ENCODE measurements at regions not wholly inside any gene's neighbourhood (a gene's known extent, or its start where the extent isn't known, plus 50 kb on each side); places are given as distances from the start of the nearest gene placed in this dataset.
"Not testable (repeated sequence)": the region's sequence is repeated elsewhere in the genome, so short reads cannot be mapped to it uniquely, and the experiment has no call there.

DNA sequence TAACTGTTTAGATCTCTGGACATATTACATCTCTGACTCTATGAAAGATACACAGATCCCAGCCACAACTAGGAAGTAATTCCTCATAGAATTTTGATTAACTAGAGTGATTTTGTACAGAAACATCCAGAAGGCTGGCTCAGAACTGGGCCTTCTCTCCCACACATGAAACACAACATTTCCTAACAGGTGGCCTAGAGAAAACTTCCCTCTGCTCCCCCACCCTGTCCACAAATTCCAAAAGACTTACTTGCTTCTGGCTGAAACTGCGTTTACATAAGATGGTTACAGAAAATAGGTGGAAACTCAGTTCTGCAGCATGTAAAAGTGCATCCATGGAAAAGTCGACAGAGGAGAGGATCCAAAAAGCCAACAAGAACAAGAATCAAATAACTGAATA, 132.9 kb downstream of the FZD1 start:
- TF ChIP-seq, protein P1, sequence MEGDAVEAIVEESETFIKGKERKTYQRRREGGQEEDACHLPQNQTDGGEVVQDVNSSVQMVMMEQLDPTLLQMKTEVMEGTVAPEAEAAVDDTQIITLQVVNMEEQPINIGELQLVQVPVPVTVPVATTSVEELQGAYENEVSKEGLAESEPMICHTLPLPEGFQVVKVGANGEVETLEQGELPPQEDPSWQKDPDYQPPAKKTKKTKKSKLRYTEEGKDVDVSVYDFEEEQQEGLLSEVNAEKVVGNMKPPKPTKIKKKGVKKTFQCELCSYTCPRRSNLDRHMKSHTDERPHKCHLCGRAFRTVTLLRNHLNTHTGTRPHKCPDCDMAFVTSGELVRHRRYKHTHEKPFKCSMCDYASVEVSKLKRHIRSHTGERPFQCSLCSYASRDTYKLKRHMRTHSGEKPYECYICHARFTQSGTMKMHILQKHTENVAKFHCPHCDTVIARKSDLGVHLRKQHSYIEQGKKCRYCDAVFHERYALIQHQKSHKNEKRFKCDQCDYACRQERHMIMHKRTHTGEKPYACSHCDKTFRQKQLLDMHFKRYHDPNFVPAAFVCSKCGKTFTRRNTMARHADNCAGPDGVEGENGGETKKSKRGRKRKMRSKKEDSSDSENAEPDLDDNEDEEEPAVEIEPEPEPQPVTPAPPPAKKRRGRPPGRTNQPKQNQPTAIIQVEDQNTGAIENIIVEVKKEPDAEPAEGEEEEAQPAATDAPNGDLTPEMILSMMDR (IDR thresholded peaks at IDR 0.05): no peak
- H3K4me1 ChIP-seq (ENCODE audit: low read depth): no peaks in the 10 kb centered on the region
- intact Hi-C loops (cut with DNase I, micrococcal nuclease): no loop called here
- no peaks in the 10 kb centered on the region for H3K36me3 ChIP-seq (ENCODE audit: low read depth)
- ATAC-seq: no peak
- no peak for DNase-seq
- H3K9me3 ChIP-seq: no peaks in the 10 kb centered on the region
- H3K4me3 ChIP-seq: no peak overlapping the region

DNA sequence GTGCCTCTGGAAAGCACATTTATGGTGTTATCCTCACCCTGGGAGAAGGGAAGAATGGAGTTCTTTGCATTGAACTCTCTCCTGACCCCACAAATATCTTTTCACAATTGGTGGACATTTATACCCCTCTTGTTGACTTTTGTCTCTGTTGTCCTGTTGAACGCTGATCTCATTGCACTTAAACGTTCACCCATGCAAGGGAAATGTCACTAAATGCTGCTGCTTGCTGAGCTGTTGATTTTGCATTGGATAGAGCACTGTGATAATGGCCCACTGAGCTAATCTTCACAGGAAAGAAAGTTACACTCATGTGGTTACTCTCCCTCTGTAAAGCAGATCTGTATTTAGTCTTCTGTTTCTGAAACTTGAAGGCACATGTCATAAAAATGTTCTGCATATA, 133.4 kb downstream of the FZD1 start:
- TF ChIP-seq, protein P1 (IDR thresholded peaks at IDR 0.05): no peak
- no peaks in the 10 kb centered on the region for H3K4me1 ChIP-seq (ENCODE audit: low read depth)

DNA sequence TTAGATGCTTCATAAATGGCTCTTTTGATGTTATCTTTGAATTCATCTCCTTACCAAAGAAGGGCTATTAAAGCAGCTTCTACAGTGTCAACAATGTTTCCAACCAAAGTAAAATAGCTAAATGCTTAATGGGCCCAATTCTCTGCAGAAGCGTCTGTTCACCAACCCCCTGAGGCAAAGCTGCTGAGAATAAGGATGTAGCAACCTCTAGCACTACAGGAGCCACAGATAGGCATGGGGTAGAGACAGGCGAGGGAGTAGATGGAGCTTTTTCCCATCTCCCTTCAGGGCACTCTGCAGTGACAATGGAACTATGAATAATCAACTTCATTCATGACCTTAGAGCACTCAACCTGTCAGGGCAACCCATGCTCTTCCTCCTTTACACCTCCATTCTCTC, 134.1 kb downstream of the FZD1 start:
- Histone ChIP-seq H3K9me3 (no peaks in the 10 kb centered on the region), H3K4me3 (no peak overlapping the region), H3K36me3 (ENCODE audit: low read depth) (no peaks in the 10 kb centered on the region), H3K4me1 (ENCODE audit: low read depth) (no peaks in the 10 kb centered on the region)
- TF ChIP-seq, protein P1 (IDR thresholded peaks at IDR 0.05): no peak
- intact Hi-C loops (cut with DNase I, micrococcal nuclease): no loop called here
- ATAC-seq (no peak), DNase-seq (no peak)

More for the DNA sequence above, 133.4 kb downstream of the FZD1 start:
- DNase-seq (no peak), ATAC-seq (no peak)
- Histone ChIP-seq H3K36me3 (ENCODE audit: low read depth) (no peaks in the 10 kb centered on the region), H3K9me3 (no peaks in the 10 kb centered on the region), H3K4me3 (no peak overlapping the region)
- intact Hi-C loops (cut with DNase I, micrococcal nuclease): no loop called here

DNA sequence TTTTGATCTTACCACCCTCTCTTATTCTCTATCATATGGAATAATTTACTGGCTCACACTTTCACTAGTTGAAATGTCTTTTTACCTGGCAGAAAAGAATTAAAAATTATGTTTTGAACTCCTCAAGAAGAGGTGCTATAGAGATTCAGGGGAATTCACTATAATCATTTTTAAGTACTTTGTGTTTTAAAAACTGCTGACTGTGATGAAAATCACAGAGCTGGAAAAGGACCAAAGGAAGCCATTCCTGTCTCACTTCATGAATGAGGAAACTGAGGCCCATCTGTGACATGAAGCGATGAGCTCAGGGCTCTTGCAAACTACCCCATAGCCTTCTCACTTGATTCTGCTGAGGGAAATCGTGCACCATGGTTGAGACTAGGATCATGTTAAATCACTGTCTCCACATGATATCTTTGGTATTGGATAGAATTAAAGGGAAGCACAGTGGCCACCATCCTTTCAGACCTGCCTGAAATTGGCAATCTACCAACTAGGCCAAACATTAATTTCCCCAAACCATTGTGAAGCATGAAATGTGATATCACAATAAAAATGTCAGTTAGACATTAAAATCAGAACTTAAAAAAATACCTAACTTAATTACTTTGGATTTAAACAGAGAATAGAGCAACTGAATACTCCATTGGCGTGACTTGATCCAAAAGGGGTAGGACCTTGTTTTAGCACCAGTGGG, 141.0 kb downstream of the FZD1 start:
- no peaks in the 10 kb centered on the region for H3K9me3 ChIP-seq
- no peaks in the 10 kb centered on the region for H3K36me3 ChIP-seq (ENCODE audit: low read depth)
- intact Hi-C loops (cut with DNase I, micrococcal nuclease): no loop called here
- H3K4me1 ChIP-seq (ENCODE audit: low read depth): no peaks in the 10 kb centered on the region
- no peak overlapping the region for H3K4me3 ChIP-seq
- ATAC-seq (no peak), DNase-seq (no peak)
- TF ChIP-seq, protein P1 (IDR thresholded peaks at IDR 0.05): no peak

DNA sequence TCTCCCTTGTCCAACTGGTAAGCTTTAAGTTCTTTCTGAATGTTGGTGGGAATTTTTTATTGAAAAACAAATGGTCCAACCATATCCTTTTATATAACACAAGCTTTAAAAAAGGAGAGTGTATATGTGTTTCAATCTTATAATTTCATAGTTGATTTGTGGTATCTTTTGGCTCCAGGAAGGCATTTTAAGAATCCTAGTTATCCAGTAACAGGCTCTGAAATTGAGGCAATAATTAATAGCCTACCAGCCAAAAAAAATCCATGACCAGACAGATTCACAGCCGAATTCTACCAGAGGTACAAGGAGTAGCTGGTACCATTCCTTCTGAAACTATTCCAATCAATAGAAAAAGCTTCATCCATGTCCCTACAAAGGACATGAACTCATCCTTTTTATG, 141.6 kb downstream of the FZD1 start:
- H3K36me3 ChIP-seq (ENCODE audit: low read depth); intact Hi-C loops (cut with DNase I, micrococcal nuclease); ATAC-seq; H3K4me1 ChIP-seq (ENCODE audit: low read depth); DNase-seq; H3K9me3 ChIP-seq; H3K4me3 ChIP-seq: not testable (repeated sequence)

DNA sequence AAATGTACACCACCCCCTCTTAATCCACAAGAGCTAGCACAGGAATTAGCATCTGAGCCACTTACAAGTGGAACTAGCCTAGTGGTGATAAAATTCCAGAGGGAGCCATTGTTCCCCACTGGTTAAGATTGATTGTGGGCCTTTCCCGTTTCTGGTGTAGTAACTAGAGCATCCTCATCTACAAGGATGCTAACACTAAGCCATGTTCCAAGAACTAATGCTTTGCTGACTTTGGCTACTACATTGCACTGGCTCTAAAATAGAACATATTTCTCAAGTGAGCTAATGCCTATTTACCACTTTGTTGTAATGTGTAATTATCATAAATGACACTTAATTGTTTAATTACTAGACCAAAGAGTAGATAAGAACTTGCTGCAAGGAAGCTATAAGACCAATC, 143.7 kb downstream of the FZD1 start:
- Histone ChIP-seq H3K4me3 (no peak overlapping the region), H3K9me3 (no peaks in the 10 kb centered on the region), H3K36me3 (ENCODE audit: low read depth) (no peaks in the 10 kb centered on the region), H3K4me1 (ENCODE audit: low read depth) (no peaks in the 10 kb centered on the region)
- DNase-seq (no peak), ATAC-seq (no peak)
- TF ChIP-seq, protein P1 (IDR thresholded peaks at IDR 0.05): no peak
- intact Hi-C loops (cut with DNase I, micrococcal nuclease): no loop called here
